Right atrium auricular region (tissue), 2 donors: ENCODE measurements at regions not wholly inside any gene's neighbourhood (a gene's known extent, or its start where the extent isn't known, plus 50 kb on each side); places are given as distances from the start of the nearest gene placed in this dataset.
A peak's percentile ranks its signal among the peaks of the same experiment; 100 is the strongest.

Source experiments
- DNase-seq: peaks from one replicate; pipeline ENCODE4 v3.0.0-alpha.2; 2019; ENCODE audit warnings: low spot score
- H3K27ac ChIP-seq, 2 donors: fragments of 200-600 bp; sonication (generic); 1 replicate in 1 of 2; 2 replicates in 1 of 2; pipeline ENCODE4 v1.5.1; 2016 to 2019
- H3K27me3 ChIP-seq, 2 donors: fragments of 200-600 bp; sonication (generic); one replicate each; pipeline versions ENCODE4 v1.5.1 to v1.6.0; 2017 to 2019
- H3K36me3 ChIP-seq: fragments of 200-600 bp; sonication (generic); one replicate; pipeline ENCODE4 v1.5.1; 2016
- H3K4me1 ChIP-seq, 2 donors: fragments of 200-600 bp; sonication (generic); one replicate each; pipeline versions ENCODE4 v1.5.1 to v1.6.0; 2017 to 2019
- H3K4me3 ChIP-seq, 2 donors: fragments of 200-600 bp; sonication (generic); 1 replicate in 1 of 2; 2 replicates in 1 of 2; pipeline ENCODE4 v1.5.1; 2017 to 2019; ENCODE audit warnings: mild to moderate bottlenecking in 1 of 2, moderate library complexity in 1 of 2
- H3K9me3 ChIP-seq, 2 donors: fragments of 200-600 bp; sonication (generic); one replicate each; pipeline ENCODE4 v1.5.1; 2019
- TF ChIP-seq, protein P1 (sequence below), 2 donors: fragments of 200-600 bp; sonication (generic); IDR thresholded peaks; one replicate each; pipeline ENCODE4 v1.5.1; 2019; ENCODE audit warnings: antibody characterized with exemption in 2 of 2

DNA sequence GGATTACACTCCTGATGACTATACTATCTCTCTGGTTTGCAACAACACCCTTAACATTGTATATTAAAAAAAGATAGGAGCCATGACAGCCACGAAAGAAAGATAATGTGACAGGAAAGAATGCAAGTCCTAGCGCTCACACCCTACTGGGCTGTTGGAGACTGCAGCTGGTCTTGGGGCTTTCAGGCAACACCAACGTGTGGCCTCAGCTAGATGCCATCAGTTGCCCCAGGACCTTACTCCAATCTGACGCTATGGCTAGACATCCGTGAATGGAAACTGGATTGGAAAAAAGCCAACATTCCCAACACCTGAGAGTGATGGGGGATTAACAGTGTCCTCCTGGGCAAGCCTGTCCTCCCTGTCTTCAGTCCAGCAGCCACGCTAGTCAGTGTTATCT, 357.4 kb upstream of the GULP1 start:
- DNase-seq = no peak
- Histone ChIP-seq H3K4me1 (no peaks in the 10 kb centered on the region), H3K9me3 (no peaks in the 10 kb centered on the region), H3K27ac (peak overlapping the region in 1 of 2 donors; percentile 23), H3K4me3 (no peak overlapping the region), H3K36me3 (no peaks in the 10 kb centered on the region), H3K27me3 (no peaks in the 10 kb centered on the region)
- TF ChIP-seq, protein P1, sequence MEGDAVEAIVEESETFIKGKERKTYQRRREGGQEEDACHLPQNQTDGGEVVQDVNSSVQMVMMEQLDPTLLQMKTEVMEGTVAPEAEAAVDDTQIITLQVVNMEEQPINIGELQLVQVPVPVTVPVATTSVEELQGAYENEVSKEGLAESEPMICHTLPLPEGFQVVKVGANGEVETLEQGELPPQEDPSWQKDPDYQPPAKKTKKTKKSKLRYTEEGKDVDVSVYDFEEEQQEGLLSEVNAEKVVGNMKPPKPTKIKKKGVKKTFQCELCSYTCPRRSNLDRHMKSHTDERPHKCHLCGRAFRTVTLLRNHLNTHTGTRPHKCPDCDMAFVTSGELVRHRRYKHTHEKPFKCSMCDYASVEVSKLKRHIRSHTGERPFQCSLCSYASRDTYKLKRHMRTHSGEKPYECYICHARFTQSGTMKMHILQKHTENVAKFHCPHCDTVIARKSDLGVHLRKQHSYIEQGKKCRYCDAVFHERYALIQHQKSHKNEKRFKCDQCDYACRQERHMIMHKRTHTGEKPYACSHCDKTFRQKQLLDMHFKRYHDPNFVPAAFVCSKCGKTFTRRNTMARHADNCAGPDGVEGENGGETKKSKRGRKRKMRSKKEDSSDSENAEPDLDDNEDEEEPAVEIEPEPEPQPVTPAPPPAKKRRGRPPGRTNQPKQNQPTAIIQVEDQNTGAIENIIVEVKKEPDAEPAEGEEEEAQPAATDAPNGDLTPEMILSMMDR (IDR thresholded peaks at IDR 0.05) = no peak

DNA sequence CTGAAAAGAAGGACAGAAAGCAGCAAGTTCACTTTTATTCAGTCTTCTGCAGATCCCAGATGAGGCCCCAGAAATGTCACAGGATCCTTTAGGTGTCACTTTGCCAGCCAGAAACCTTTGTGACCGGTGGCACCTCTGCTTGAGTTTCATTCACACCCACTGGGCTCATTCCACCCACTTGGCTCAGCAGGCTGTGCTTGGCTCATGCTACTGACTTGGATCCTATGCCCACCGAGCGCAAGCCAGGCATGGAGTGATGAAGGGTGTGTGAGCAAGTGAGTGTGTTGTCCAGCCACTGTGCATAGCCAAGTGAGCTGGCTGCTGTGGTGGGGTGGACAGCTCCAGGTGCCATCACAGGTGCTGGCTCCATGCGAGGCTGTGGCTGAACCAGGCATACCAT, 357.0 kb upstream of the GULP1 start:
- no peaks in the 10 kb centered on the region for H3K4me1 ChIP-seq
- H3K4me3 ChIP-seq = no peak overlapping the region
- no peak for DNase-seq
- no peaks in the 10 kb centered on the region for H3K9me3 ChIP-seq
- peak overlapping the region in 1 of 2 donors; percentile 23 for H3K27ac ChIP-seq
- TF ChIP-seq, protein P1 (IDR thresholded peaks at IDR 0.05) = no peak
- no peaks in the 10 kb centered on the region for H3K27me3 ChIP-seq
- H3K36me3 ChIP-seq = no peaks in the 10 kb centered on the region

DNA sequence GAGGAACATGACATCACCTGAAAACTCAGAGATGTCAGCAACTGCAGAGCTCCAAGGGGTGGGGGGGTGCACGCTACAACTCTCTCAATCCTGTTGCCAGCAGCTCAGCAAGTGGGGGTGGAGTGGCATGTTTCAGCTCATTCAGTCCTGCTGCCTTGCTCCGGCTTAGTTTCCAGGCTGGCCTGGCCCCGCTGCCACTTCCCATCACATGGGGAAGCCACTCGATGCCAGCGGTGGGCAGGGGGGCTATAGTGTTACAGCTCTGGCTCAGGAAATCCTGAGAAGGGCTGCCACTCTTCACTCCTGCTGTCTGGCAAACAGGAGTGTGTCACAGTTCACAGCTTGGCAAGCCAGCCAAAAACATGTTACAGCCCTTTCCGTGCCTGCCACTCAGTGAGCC, 356.5 kb upstream of the GULP1 start:
- DNase-seq = no peak
- no peaks in the 10 kb centered on the region for H3K4me1 ChIP-seq
- TF ChIP-seq, protein P1 (IDR thresholded peaks at IDR 0.05) = no peak
- no peak overlapping the region for H3K27ac ChIP-seq
- no peaks in the 10 kb centered on the region for H3K9me3 ChIP-seq
- H3K36me3 ChIP-seq = no peaks in the 10 kb centered on the region
- no peaks in the 10 kb centered on the region for H3K27me3 ChIP-seq
- no peak overlapping the region for H3K4me3 ChIP-seq

DNA sequence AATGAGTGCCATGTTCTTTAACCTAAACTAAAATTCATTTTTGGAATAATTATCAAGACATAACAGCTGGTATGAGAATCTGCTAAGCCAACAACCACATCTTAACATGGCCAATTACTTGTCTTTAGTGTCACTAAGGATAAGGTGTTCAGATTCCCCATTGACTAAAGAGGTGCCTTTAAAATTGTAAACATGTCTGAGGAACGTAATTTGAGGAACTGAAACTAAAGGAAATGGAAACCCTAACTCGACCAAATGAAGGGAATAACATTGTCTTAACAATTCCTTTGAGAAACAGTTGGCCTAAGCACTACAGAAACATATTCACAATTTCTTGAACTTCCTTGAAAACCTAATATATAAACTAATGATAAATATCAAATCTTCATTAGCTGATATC, 355.4 kb upstream of the GULP1 start:
- H3K27me3 ChIP-seq = no peaks in the 10 kb centered on the region
- H3K9me3 ChIP-seq = no peaks in the 10 kb centered on the region
- H3K27ac ChIP-seq = no peak overlapping the region
- no peaks in the 10 kb centered on the region for H3K36me3 ChIP-seq
- no peak overlapping the region for H3K4me3 ChIP-seq
- TF ChIP-seq, protein P1 (IDR thresholded peaks at IDR 0.05) = no peak
- no peaks in the 10 kb centered on the region for H3K4me1 ChIP-seq
- DNase-seq = no peak

DNA sequence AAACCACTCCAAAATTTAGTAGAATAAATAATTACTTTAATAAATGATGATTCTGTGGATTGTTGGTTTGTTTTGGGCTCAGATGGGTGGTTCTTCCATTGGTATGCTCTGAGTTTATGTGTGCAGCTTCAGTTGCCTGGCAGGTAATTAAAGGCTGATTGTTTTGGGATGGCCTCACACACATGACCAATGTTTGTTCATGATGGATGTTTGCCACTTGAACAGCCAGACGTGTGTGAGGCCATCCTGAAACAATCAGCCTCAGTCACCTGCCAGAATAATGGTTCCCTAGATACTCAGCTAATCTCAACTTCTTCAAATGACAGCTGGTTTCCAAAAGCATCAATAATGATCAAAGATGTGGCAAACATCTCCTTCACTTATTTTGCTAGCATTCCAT, 352.5 kb upstream of the GULP1 start:
- TF ChIP-seq, protein P1 (IDR thresholded peaks at IDR 0.05) = no peak
- no peak for DNase-seq
- no peaks in the 10 kb centered on the region for H3K9me3 ChIP-seq

DNA sequence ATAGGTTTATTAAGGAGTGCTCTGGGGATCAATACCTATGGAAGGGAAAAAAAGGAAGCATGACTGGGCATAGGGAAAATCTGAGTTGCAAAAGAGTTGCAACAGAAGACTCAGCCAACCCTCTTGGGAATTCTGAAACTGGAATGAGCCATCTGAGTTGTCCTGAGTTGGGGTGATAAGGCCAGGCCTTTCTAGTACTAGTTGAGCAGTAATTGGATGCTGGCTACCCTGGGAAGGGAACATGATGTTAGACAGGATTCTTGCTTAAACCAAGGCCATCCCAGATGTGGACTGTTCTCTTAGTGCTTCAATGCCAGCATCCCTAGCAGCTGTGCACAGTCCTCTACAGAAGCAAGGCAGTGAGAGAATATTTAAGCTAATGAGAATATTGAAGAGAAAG, 348.8 kb upstream of the GULP1 start:
- no peak overlapping the region for H3K4me3 ChIP-seq
- no peak for DNase-seq
- H3K4me1 ChIP-seq = no peaks in the 10 kb centered on the region
- no peaks in the 10 kb centered on the region for H3K9me3 ChIP-seq
- H3K27ac ChIP-seq = no peak overlapping the region
- no peaks in the 10 kb centered on the region for H3K36me3 ChIP-seq
- no peaks in the 10 kb centered on the region for H3K27me3 ChIP-seq
- TF ChIP-seq, protein P1 (IDR thresholded peaks at IDR 0.05) = no peak

More for the DNA sequence above, 352.5 kb upstream of the GULP1 start:
- no peak overlapping the region for H3K27ac ChIP-seq
- no peaks in the 10 kb centered on the region for H3K4me1 ChIP-seq
- H3K36me3 ChIP-seq = no peaks in the 10 kb centered on the region
- no peak overlapping the region for H3K4me3 ChIP-seq
- no peaks in the 10 kb centered on the region for H3K27me3 ChIP-seq
